Caco-2 (cell line): ENCODE measurements at regions not wholly inside any gene's neighbourhood (a gene's known extent, or its start where the extent isn't known, plus 50 kb on each side); places are given as distances from the start of the nearest gene placed in this dataset.

Source experiments
- BruUV-seq: library from RNA; stranded (reverse); fragments of 400-500 nt; replicated peaks from 2 replicates; lab custom pipeline; 2021; lab: Mats Ljungman, UMichigan
- CTCF ChIA-PET: fragments of 300-600 bp; sonication (Branson Sonifier 250); formaldehyde crosslinking; loops from one replicate; lab custom pipeline; 2022; ENCODE audit warnings: antibody characterized with exemption; lab: Charles Lee
- POLR2A ChIA-PET: fragments of 300-600 bp; sonication (Branson Sonifier 250); formaldehyde crosslinking; loops from one replicate; lab custom pipeline; 2022; ENCODE audit warnings: antibody characterized with exemption; lab: Charles Lee
- DNase-seq, 2 experiments: peaks; one replicate each; pipeline versions ENCODE4 v3.0.0 to v3.0.0-alpha.2; 2020 to 2022
- H3K27me3 ChIP-seq: replicated peaks from 2 replicates; pipeline ENCODE4 v1.6.0; 2011; ENCODE audit warnings: low read length; ENCODE audit not compliant: control insufficient read depth, insufficient read depth
- H3K36me3 ChIP-seq: 2 replicates; pipeline ENCODE4 v1.5.1; 2011; ENCODE audit warnings: low read length; ENCODE audit not compliant: control insufficient read depth, insufficient read depth
- H3K4me1 ChIP-seq: fragments of 250-450 bp; sonication (Bioruptor Pico); 2 replicates; pipeline ENCODE4 v1.5.1; 2020; ENCODE audit warnings: mild to moderate bottlenecking
- H3K4me3 ChIP-seq: 2 replicates; pipeline ENCODE4 v1.5.1; 2011; ENCODE audit warnings: low read depth, mild to moderate bottlenecking, control low read depth, low read length
- H3K9me3 ChIP-seq: fragments of 250-450 bp; sonication (Bioruptor Pico); 2 replicates; pipeline ENCODE4 v1.5.1; 2020; ENCODE audit warnings: mild to moderate bottlenecking, moderate library complexity
- H3K27ac Mint-ChIP-seq: one replicate; pipeline ENCODE4 v1.8.0; 2022; ENCODE audit warnings: mixed read lengths; ENCODE audit not compliant: unreplicated experiment
- H3K27me3 Mint-ChIP-seq: one replicate; pipeline ENCODE4 v1.8.0; 2022; ENCODE audit warnings: mixed read lengths; ENCODE audit not compliant: insufficient read depth, unreplicated experiment
- H3K36me3 Mint-ChIP-seq: one replicate; pipeline ENCODE4 v1.8.0; 2022; ENCODE audit warnings: mild to moderate bottlenecking, mixed read lengths; ENCODE audit not compliant: insufficient read depth, unreplicated experiment
- H3K4me1 Mint-ChIP-seq: one replicate; pipeline ENCODE4 v1.8.0; 2022; ENCODE audit warnings: low read depth, mixed read lengths; ENCODE audit not compliant: unreplicated experiment
- H3K4me3 Mint-ChIP-seq: one replicate; pipeline ENCODE4 v1.8.0; 2022; ENCODE audit warnings: mild to moderate bottlenecking, moderate library complexity, mixed read lengths; ENCODE audit not compliant: unreplicated experiment
- H3K9me3 Mint-ChIP-seq: one replicate; pipeline ENCODE4 v1.8.0; 2022; ENCODE audit warnings: mixed read lengths; ENCODE audit not compliant: unreplicated experiment
- intact Hi-C: fragments of 100-400 bp; cut with micrococcal nuclease; formaldehyde crosslinking; loops from one replicate; pipeline ENCODE4 v1.10.0; 2022; ENCODE audit not compliant: unreplicated experiment
- TF ChIP-seq, protein P1 (sequence below), 2 experiments: fragments of 200-600 bp in 1 of 2; IDR thresholded peaks; 1 replicate in 1 of 2; 2 replicates in 1 of 2; pipeline versions ENCODE4 v1.5.1 to v1.8.0; 2011 to 2022; ENCODE audit warnings: antibody characterized with exemption in 1 of 2, control low read depth in 1 of 2, inconsistent platforms in 1 of 2, low read depth in 1 of 2, low read length in 1 of 2, mild to moderate bottlenecking in 1 of 2, moderate library complexity in 1 of 2; ENCODE audit not compliant: insufficient read depth in 1 of 2, severe bottlenecking in 1 of 2, unreplicated experiment in 1 of 2

DNA sequence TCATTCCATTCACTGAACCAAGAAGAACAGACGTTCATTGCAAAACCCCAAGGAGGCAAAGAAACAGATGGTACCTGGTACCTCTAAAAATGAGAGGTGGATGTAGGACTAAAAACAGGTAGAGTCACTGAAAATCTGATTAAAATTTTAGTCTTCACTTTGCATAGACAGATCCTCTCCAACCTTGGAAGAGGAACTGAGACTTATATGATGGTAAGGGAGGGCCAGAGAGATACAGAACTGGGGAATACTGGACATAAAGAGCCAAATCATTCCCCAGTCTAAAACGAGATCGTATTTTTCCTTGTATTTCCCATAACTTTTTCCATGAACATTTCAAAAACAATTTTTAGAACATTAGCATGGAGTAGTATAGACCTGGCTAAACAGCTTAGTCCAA is 59.7 kb upstream of the SPOPL start:
- no peaks in the 10 kb centered on the region for H3K9me3 ChIP-seq
- no TSS peak for BruUV-seq
- no peaks in the 10 kb centered on the region for H3K27me3 ChIP-seq
- DNase-seq = no peak
- TF ChIP-seq, protein P1, sequence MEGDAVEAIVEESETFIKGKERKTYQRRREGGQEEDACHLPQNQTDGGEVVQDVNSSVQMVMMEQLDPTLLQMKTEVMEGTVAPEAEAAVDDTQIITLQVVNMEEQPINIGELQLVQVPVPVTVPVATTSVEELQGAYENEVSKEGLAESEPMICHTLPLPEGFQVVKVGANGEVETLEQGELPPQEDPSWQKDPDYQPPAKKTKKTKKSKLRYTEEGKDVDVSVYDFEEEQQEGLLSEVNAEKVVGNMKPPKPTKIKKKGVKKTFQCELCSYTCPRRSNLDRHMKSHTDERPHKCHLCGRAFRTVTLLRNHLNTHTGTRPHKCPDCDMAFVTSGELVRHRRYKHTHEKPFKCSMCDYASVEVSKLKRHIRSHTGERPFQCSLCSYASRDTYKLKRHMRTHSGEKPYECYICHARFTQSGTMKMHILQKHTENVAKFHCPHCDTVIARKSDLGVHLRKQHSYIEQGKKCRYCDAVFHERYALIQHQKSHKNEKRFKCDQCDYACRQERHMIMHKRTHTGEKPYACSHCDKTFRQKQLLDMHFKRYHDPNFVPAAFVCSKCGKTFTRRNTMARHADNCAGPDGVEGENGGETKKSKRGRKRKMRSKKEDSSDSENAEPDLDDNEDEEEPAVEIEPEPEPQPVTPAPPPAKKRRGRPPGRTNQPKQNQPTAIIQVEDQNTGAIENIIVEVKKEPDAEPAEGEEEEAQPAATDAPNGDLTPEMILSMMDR (IDR thresholded peaks at IDR 0.05; ENCODE audit: insufficient read depth in 1 of 2, low read depth in 1 of 2, low read length in 1 of 2, severe bottlenecking in 1 of 2, unreplicated experiment in 1 of 2) = no peak
- intact Hi-C loops = no loop called here
- no peak overlapping the region for H3K4me3 ChIP-seq
- ChIA-PET CTCF (no interaction called here), POLR2A (no interaction called here)
- H3K9me3 Mint-ChIP-seq = peaks cover 13% of the 10 kb centered on the region
- no peak overlapping the region for H3K4me3 Mint-ChIP-seq
- no peaks in the 10 kb centered on the region for H3K36me3 Mint-ChIP-seq
- peaks cover 25% of the 10 kb centered on the region for H3K4me1 Mint-ChIP-seq
- H3K4me1 ChIP-seq = peaks cover 35% of the 10 kb centered on the region
- no peaks in the 10 kb centered on the region for H3K36me3 ChIP-seq
- H3K27ac Mint-ChIP-seq = no peak overlapping the region
- no peaks in the 10 kb centered on the region for H3K27me3 Mint-ChIP-seq

- POLR2A ChIA-PET = no interaction called here
- Histone ChIP-seq H3K9me3 (no peaks in the 10 kb centered on the region), H3K36me3 (no peaks in the 10 kb centered on the region), H3K4me1 (peaks cover 38% of the 10 kb centered on the region), H3K4me3 (no peak overlapping the region), H3K27me3 (no peaks in the 10 kb centered on the region)
- TF ChIP-seq, protein P1 (IDR thresholded peaks at IDR 0.05; ENCODE audit: insufficient read depth in 1 of 2, low read depth in 1 of 2, low read length in 1 of 2, severe bottlenecking in 1 of 2, unreplicated experiment in 1 of 2) = no peak
- CTCF ChIA-PET = no interaction called here
- BruUV-seq = no TSS peak
- Mint-ChIP-seq H3K36me3 (no peaks in the 10 kb centered on the region), H3K4me1 (peaks cover 44% of the 10 kb centered on the region), H3K27ac (peak overlapping the region; percentile 25), H3K9me3 (peaks cover 18% of the 10 kb centered on the region), H3K4me3 (no peak overlapping the region), H3K27me3 (no peaks in the 10 kb centered on the region)
- intact Hi-C loops = no loop called here
- DNase-seq = no peak
Observed at GRCh38 chr2:138444411-138444810, 57.2 kb upstream of the SPOPL start.

- H3K36me3 ChIP-seq = no peaks in the 10 kb centered on the region
- no peak for DNase-seq
- no TSS peak for BruUV-seq
- H3K9me3 ChIP-seq = no peaks in the 10 kb centered on the region
- Mint-ChIP-seq H3K4me1 (peaks cover 44% of the 10 kb centered on the region), H3K27me3 (no peaks in the 10 kb centered on the region), H3K9me3 (peaks cover 18% of the 10 kb centered on the region), H3K4me3 (no peak overlapping the region), H3K36me3 (no peaks in the 10 kb centered on the region), H3K27ac (peak overlapping the region; percentile 25)
- no peak overlapping the region for H3K4me3 ChIP-seq
- TF ChIP-seq, protein P1 (IDR thresholded peaks at IDR 0.05; ENCODE audit: insufficient read depth in 1 of 2, low read depth in 1 of 2, low read length in 1 of 2, severe bottlenecking in 1 of 2, unreplicated experiment in 1 of 2) = no peak
- H3K27me3 ChIP-seq = no peaks in the 10 kb centered on the region
- ChIA-PET CTCF (interaction anchor here (1.0 kb wide), 1 partner anchor 342 kb away, joined by 3 read pairs; no protein-coding TSS in a partner anchor), POLR2A (no interaction called here)
- H3K4me1 ChIP-seq = peaks cover 38% of the 10 kb centered on the region
- intact Hi-C loops = no loop called here
Observed at GRCh38 chr2:138445227-138445626, 56.3 kb upstream of the SPOPL start.
